ENCODE measurements at regions not wholly inside any gene's neighbourhood (a gene's known extent, or its start where the extent isn't known, plus 50 kb on each side); places are given as distances from the start of the nearest gene placed in this dataset.
"Not testable (repeated sequence)": the region's sequence is repeated elsewhere in the genome, so short reads cannot be mapped to it uniquely, and the experiment has no call there.

DNA sequence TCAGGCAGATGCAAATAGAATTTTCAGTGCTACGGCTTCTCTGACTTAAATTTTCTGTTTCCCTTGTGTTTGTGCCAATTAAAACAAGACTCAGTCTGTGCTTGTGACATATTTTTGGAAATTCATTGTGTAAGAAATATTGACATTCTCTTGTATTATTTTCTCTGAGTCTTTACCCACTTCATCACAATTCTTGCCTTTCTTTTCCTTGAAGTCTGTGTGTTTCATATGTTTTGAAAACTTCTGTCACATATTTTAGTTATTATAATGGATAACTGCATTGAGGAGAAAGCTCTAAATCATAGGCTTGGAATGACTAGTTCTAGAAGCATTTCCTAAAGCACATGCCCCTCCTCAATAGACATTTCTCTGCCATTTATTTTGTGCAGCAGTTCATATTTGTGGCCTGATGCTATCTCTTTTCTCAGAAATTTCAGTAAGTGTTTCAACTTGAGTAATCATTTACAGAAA, 206.6 kb downstream of the PALM2AKAP2 start:
- H3K27ac Mint-ChIP-seq, result no peak overlapping the region
- H3K27me3 Mint-ChIP-seq, result no peaks in the 10 kb centered on the region
- DNase-seq, result no peak
- CTCF ChIA-PET, result interaction anchor here (1.4 to 1.5 kb wide), 2 partner anchors 10 to 52 kb away, joined by 3 to 5 read pairs; no protein-coding TSS in a partner anchor
- H3K4me3 Mint-ChIP-seq, result no peak overlapping the region
- POLR2A ChIA-PET, result no interaction called here
- H3K9me3 Mint-ChIP-seq, result peaks cover 23% of the 10 kb centered on the region
- H3K4me1 Mint-ChIP-seq, result peaks cover 11% of the 10 kb centered on the region
- peaks cover 10% of the 10 kb centered on the region for H3K36me3 Mint-ChIP-seq (ENCODE audit: low read depth)

DNA sequence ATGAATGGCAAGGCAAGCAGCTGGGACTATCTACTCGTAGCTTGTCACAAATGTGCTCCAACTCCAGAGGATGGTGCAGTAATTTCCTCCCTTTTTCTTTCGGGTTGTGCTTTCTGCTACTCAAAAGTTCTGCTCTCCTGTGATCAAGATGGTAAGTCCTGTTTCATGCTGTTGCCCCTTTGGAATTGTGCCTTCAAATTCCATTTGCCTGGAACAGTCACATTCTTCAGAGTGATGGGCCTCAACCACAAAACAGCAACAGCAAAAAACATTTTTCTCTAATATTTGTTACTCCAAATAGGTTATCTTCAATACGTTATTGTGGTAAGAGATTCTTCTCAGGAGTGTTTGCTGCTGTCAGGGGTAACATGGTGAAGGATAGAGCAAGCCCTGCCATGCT, 209.3 kb downstream of the PALM2AKAP2 start:
- H3K4me1 Mint-ChIP-seq, result peaks cover 11% of the 10 kb centered on the region

DNA sequence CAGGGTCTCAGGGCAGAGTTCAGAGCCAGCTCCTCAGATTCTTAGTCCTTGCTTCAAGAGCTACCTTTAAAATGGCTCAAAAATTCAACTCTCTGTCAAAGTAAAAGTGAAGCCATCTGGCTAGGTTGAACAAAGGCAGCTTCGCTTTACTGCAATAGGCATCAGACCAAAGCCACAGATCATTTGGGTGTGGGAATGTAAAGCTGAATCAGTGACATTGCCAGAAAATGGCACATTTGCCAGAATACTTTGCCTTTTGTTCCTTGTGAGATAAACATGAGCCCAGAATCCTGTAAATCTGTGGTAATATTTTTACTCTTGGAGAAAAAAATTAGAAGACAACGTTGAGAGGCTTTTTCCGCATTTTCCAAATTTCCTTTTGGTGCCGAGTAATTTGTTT, 210.5 kb downstream of the PALM2AKAP2 start:
- H3K9me3 Mint-ChIP-seq, result peaks cover 36% of the 10 kb centered on the region
- ChIA-PET CTCF (interaction anchor here (0.9 to 2.4 kb wide), 2 partner anchors 31 to 84 kb away, joined by 3 to 9 read pairs; no protein-coding TSS in a partner anchor), POLR2A (no interaction called here)
- peaks cover 14% of the 10 kb centered on the region for H3K36me3 Mint-ChIP-seq (ENCODE audit: low read depth)
- peaks cover 6% of the 10 kb centered on the region for H3K27me3 Mint-ChIP-seq
- H3K27ac Mint-ChIP-seq, result no peak overlapping the region
- H3K4me1 Mint-ChIP-seq, result peaks cover 11% of the 10 kb centered on the region
- DNase-seq, result no peak
- H3K4me3 Mint-ChIP-seq, result no peak overlapping the region

More for the DNA sequence above, 209.3 kb downstream of the PALM2AKAP2 start:
- peaks cover 6% of the 10 kb centered on the region for H3K27me3 Mint-ChIP-seq
- H3K4me3 Mint-ChIP-seq, result no peak overlapping the region
- ChIA-PET CTCF (interaction anchor here (2.4 kb wide), 1 partner anchor 32 kb away, joined by 9 read pairs; no protein-coding TSS in a partner anchor), POLR2A (no interaction called here)
- H3K9me3 Mint-ChIP-seq, result peaks cover 25% of the 10 kb centered on the region
- DNase-seq, result no peak
- H3K27ac Mint-ChIP-seq, result no peak overlapping the region
- peaks cover 10% of the 10 kb centered on the region for H3K36me3 Mint-ChIP-seq (ENCODE audit: low read depth)

DNA sequence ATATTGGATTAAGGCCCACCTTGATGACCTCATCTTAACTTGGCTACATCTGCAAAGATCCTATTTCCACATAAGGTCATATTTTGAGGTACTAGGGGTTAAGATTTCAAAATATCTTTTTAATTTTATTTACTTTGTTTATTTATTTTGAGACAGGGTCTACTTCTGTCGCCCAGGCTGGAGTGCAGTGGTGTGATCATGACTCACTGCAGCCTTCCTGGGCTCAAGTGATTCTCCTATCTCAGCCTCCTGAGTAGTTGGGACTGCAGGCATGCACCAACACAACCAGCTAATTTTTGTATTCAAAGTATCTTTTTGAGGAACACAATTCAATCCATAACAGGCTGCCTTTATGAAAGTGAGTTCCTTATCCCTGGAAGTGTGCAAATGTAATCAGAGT, 212.3 kb downstream of the PALM2AKAP2 start:
- ChIA-PET POLR2A (no interaction called here), CTCF (interaction anchor here (0.8 to 1.4 kb wide), 3 partner anchors 14 to 33 kb away, joined by 3 to 4 read pairs (median 3); no protein-coding TSS in a partner anchor)
- H3K27me3 Mint-ChIP-seq, result peaks cover 6% of the 10 kb centered on the region
- peaks cover 39% of the 10 kb centered on the region for H3K9me3 Mint-ChIP-seq
- H3K4me1 Mint-ChIP-seq, result no peaks in the 10 kb centered on the region
- DNase-seq, result no peak
- H3K36me3 Mint-ChIP-seq (ENCODE audit: low read depth), result peaks cover 14% of the 10 kb centered on the region
- H3K27ac Mint-ChIP-seq, result no peak overlapping the region
- H3K4me3 Mint-ChIP-seq, result no peak overlapping the region

DNA sequence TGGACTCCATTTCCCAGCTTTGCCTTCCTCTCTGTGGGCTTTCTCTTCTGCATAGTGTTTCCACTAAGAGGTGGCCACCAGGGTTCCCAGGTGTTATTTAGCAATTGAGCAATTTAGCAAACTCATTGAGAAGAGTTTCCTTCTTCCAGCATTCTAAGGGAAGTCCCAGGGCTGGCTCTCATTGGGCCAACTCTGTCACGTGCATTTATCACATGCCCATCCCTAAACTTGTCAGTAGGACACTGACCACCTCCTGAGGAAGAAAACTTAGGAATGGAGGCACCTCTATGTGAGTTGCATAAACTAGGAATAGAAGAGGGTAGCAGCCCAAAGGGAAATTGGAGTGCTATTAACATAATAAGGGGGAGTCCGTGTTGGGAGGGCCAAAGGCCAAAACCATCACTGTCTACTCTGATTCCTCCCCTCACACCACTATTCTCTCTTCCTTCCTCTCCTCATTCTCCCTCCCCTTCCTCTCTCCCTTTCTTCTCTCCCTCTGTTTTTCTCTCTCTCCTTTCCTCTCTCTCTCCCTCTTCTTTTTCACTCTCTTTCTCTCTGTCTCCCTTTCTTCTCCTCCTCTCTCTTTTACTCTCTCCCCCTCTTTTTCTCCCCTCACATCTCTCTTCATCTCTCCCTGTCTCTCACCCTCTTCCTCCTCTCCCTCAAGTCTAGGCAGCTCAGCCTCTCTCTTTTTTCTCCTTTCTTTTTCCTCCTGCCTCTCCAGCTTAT, 213.4 kb downstream of the PALM2AKAP2 start:
- H3K4me1 Mint-ChIP-seq, result no peaks in the 10 kb centered on the region
- DNase-seq, result no peak
- POLR2A ChIA-PET, result no interaction called here
- H3K27ac Mint-ChIP-seq, result no peak overlapping the region
- peaks cover 6% of the 10 kb centered on the region for H3K27me3 Mint-ChIP-seq
- peaks cover 7% of the 10 kb centered on the region for H3K36me3 Mint-ChIP-seq (ENCODE audit: low read depth)
- CTCF ChIA-PET, result interaction anchor here (0.6 to 1.3 kb wide), 3 partner anchors 25 to 1002 kb away, joined by 3 to 4 read pairs (median 4); no protein-coding TSS in a partner anchor
- H3K9me3 Mint-ChIP-seq, result peaks cover 31% of the 10 kb centered on the region
- no peak overlapping the region for H3K4me3 Mint-ChIP-seq

DNA sequence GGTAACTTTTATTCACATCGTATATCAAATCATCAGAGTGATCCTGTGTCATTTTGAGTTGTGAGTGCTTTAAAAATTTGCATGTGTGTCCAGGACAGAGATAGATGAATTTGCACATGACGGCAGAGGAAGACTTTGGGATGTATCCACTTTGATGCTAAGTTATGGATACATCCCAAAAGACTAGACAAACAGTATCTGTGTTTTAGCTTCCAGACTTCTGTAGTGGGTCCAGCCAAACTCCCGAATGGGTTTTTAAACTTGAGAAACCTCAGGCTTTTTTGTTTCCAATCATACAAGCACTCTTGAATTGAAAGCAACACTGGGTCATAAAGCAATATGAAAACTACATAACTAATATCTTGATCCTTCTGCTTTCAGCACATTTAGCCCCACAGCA, 213.8 kb downstream of the C9orf152 start:
- H3K4me3 Mint-ChIP-seq, result no peak overlapping the region
- H3K4me1 Mint-ChIP-seq, result no peaks in the 10 kb centered on the region
- H3K27me3 Mint-ChIP-seq, result peaks cover 6% of the 10 kb centered on the region
- peaks cover 26% of the 10 kb centered on the region for H3K9me3 Mint-ChIP-seq
- DNase-seq, result no peak
- CTCF ChIA-PET, result no interaction called here
- no peak overlapping the region for H3K27ac Mint-ChIP-seq
- POLR2A ChIA-PET, result no interaction called here
- H3K36me3 Mint-ChIP-seq (ENCODE audit: low read depth), result peaks cover 4% of the 10 kb centered on the region

DNA sequence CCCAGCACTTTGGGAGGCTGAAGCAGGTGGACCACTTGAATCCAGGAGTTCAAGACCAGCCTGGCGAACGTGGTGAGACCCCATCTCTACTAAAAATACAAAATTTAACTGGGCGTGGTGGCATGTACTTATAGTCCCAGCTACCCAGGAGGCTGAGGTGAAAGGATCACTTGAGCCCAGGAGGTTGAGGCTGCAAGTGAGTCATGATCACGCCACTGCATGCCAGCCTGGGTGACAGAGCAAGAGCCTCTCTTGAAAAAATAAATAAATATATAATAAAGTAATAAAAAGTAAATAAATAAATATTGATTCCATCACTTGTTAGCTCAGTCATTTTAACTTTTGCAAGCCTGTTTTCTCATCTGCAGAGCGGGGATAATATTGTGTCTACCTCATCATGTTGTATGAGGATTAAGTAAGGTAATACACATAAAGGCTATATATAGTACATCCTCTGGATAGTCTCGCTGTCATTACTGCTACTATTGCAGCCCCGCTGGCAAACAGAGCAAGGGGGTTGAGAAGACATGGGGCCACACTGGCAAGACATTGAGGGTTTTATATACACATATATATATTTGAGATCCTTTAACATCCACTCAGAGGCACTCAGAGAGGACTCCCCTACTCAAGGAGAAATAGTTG, 210.9 kb downstream of the C9orf152 start:
- Mint-ChIP-seq H3K27me3 (peaks cover 15% of the 10 kb centered on the region), H3K4me3 (no peak overlapping the region), H3K27ac (no peak overlapping the region), H3K36me3 (ENCODE audit: low read depth) (peaks cover 11% of the 10 kb centered on the region), H3K9me3 (peaks cover 20% of the 10 kb centered on the region), H3K4me1 (no peaks in the 10 kb centered on the region)
- ChIA-PET CTCF (interaction anchor here (1.2 to 1.6 kb wide), 2 partner anchors 11 to 16 kb away, joined by 3 to 5 read pairs; no protein-coding TSS in a partner anchor), POLR2A (no interaction called here)
- no peak for DNase-seq

DNA sequence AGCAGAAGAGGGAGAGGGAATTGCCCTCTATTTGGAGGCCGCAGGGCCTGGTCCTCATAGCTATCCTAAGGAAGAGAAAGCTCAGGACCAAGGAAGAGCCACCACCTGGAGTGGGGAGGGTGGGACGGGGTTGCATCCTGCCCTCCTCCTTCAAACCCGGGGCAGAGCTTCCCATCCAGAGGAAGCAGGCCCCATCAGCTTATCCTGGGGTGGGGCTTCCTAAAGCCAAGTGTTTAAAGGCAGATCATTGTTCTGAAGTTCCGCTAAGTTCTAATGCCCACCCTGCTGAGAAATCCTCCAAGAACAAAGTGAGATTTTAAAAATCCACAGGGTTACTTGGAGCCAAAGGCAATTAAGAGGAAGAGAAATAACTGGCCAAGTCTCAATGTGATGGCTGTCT, 210.3 kb downstream of the C9orf152 start:
- Mint-ChIP-seq H3K4me3 (no peak overlapping the region), H3K27ac (no peak overlapping the region), H3K9me3 (peaks cover 20% of the 10 kb centered on the region), H3K27me3 (peaks cover 15% of the 10 kb centered on the region), H3K4me1 (no peaks in the 10 kb centered on the region), H3K36me3 (ENCODE audit: low read depth) (peaks cover 12% of the 10 kb centered on the region)
- no peak for DNase-seq
- ChIA-PET CTCF (interaction anchor here (1.2 to 1.6 kb wide), 2 partner anchors 12 to 17 kb away, joined by 3 to 5 read pairs; no protein-coding TSS in a partner anchor), POLR2A (no interaction called here)

DNA sequence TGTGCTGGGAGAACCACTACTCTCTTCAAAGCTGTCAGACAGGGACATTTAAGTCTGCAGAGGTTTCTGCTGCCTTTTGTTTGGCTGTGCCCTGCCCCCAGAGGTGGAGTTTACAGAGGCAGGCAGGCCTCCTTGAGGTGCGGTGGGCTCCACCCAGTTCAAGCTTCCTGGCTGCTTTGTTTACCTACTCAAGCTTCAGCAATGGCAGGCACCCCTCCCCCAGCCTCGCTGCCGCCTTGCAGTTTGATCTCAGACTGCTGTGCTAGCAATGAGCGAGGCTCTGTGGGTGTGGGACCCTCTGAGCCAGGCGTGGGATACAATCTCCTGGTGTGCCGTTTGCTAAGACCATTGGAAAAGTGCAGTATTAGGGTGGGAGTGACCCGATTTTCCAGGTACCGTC, 202.4 kb downstream of the C9orf152 start:
- H3K4me1 Mint-ChIP-seq, result peaks cover 36% of the 10 kb centered on the region
- POLR2A ChIA-PET, result not testable (repeated sequence)
- H3K9me3 Mint-ChIP-seq, result peaks cover 26% of the 10 kb centered on the region
- peaks cover 19% of the 10 kb centered on the region for H3K27me3 Mint-ChIP-seq
- CTCF ChIA-PET, result interaction anchor here (2.4 kb wide), 1 partner anchor 30 kb away, joined by 5 read pairs; no protein-coding TSS in a partner anchor
- H3K4me3 Mint-ChIP-seq, result peak overlapping the region; percentile 47
- peak overlapping the region; percentile 89 for H3K27ac Mint-ChIP-seq
- H3K36me3 Mint-ChIP-seq (ENCODE audit: low read depth), result peaks cover 51% of the 10 kb centered on the region
- DNase-seq, result peak; percentile 81

DNA sequence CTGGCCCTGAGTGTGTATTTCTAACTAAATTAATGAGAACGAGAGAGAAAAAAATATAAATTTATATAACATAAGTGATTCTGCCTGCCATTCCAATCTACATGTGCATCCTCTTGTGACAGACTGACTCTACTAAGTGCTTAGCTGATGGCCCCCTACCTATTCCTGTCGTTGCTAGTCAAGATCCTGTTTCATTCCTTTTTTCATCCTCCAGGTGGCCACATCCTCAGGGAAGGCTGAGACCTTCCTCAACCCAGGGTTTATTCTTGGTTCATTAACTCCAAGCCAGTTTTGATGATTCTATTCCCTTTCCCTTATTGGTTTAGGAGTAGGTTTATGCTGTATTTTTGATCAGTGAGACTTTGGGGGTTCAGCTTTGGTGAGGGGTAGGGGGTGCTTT, 201.3 kb downstream of the C9orf152 start:
- Mint-ChIP-seq H3K36me3 (ENCODE audit: low read depth) (peaks cover 44% of the 10 kb centered on the region), H3K9me3 (peaks cover 26% of the 10 kb centered on the region), H3K27ac (peak overlapping the region; percentile 89), H3K27me3 (peaks cover 14% of the 10 kb centered on the region), H3K4me3 (no peak overlapping the region), H3K4me1 (peaks cover 36% of the 10 kb centered on the region)
- no peak for DNase-seq
- CTCF ChIA-PET, result interaction anchor here (1.1 to 2.4 kb wide), 3 partner anchors 15 to 31 kb away, joined by 3 to 5 read pairs (median 4); no protein-coding TSS in a partner anchor
- POLR2A ChIA-PET, result no interaction called here

DNA sequence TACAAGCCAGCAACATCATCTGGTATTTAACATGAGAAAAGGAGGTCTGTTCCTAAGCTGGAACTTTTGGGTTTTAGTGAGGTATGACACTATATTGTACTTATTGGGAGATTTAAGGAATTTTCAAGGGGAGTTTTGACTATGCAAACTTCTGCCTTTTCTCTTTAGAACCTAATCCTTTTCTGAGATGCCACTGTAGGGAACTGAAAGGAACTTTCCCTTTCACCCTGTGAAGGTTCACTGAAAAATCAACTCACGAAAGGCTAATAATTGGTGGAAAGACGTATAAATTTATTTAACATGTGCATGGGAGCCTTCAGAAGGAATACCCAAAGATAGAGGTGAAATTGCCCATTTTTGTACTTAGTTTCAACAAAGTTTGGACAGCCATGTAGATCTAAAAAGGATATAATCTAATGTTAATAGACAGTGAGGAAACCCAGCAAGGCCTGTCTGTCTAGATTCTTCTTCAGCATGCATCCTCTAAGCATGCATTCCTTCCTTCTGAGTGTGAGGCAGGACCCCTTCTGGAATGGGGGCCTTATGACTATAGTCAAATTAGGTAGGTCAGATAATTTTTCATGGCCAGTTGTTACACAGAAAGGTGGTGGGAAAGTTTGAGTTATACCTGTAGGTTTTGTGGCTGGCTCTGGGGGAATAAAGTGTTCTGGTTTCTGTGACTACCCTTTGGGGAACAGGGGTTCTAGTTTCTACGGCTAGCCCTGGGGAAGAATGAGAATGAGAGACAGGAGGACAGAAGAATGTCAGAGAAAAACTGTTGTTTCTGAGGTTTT, 200.3 kb downstream of the C9orf152 start:
- H3K4me1 Mint-ChIP-seq, result peaks cover 36% of the 10 kb centered on the region
- ChIA-PET POLR2A (no interaction called here), CTCF (interaction anchor here (1.1 to 2.4 kb wide), 2 partner anchors 27 to 32 kb away, joined by 3 to 5 read pairs; no protein-coding TSS in a partner anchor)
- H3K27ac Mint-ChIP-seq, result no peak overlapping the region
- no peak for DNase-seq
- peaks cover 44% of the 10 kb centered on the region for H3K36me3 Mint-ChIP-seq (ENCODE audit: low read depth)
- H3K9me3 Mint-ChIP-seq, result peaks cover 25% of the 10 kb centered on the region
- peaks cover 12% of the 10 kb centered on the region for H3K27me3 Mint-ChIP-seq
- H3K4me3 Mint-ChIP-seq, result no peak overlapping the region

DNA sequence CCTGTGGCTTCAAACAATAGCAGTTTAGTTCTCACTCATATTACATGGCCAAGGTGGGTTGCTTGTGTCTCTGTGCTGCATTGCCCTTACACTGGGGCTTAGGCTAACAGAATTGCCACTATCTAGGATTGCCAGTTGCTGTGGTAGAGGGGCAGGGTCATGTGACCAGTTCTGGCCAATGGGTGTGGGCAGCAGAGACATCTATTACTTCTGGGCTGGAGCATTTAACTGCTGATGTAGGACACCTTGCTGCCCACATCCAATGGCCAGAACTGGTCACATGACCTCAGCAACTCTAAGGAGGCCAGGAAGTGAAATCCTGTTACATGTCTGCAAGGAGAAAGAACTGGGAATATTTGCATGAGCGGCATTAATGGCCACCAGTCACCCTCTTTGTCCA, 199.3 kb downstream of the C9orf152 start:
- ChIA-PET CTCF (no interaction called here), POLR2A (no interaction called here)
- Mint-ChIP-seq H3K4me3 (no peak overlapping the region), H3K9me3 (peaks cover 17% of the 10 kb centered on the region), H3K27me3 (peaks cover 13% of the 10 kb centered on the region), H3K36me3 (ENCODE audit: low read depth) (peaks cover 35% of the 10 kb centered on the region), H3K4me1 (peaks cover 36% of the 10 kb centered on the region), H3K27ac (no peak overlapping the region)
- DNase-seq, result no peak

All from activated CD4-positive, alpha-beta T cell treated with anti-CD3 and anti-CD28 coated beads, Interleukin-2, amount 10 ng/mL, durations not matched to agents 7 days and 5 days (primary cell).